ENCODE measurements at regions not wholly inside any gene's neighbourhood (a gene's known extent, or its start where the extent isn't known, plus 50 kb on each side); places are given as distances from the start of the nearest gene placed in this dataset.
"Not testable (repeated sequence)": the region's sequence is repeated elsewhere in the genome, so short reads cannot be mapped to it uniquely, and the experiment has no call there.

GRCh38 chr4:26175006-26175786, 145.6 kb upstream of the RBPJ start:
- DNase-seq (ENCODE audit: low read depth), result no peak

- no peak for DNase-seq (ENCODE audit: low read depth)
Measured at GRCh38 chr4:26175905-26176470, 144.8 kb upstream of the RBPJ start.

GRCh38 chr4:26176598-26177149, 144.1 kb upstream of the RBPJ start:
- no peak for DNase-seq (ENCODE audit: low read depth)

- no peak for DNase-seq (ENCODE audit: low read depth)
Measured at GRCh38 chr4:26178854-26179253, 142.0 kb upstream of the RBPJ start.

GRCh38 chr4:26179316-26179760, 141.5 kb upstream of the RBPJ start:
- no peak for DNase-seq (ENCODE audit: low read depth)

- no peak for DNase-seq (ENCODE audit: low read depth)
Measured at GRCh38 chr4:26181616-26182015, 139.2 kb upstream of the RBPJ start.

- DNase-seq (ENCODE audit: low read depth), result no peak
Measured at GRCh38 chr4:26183017-26183416, 137.8 kb upstream of the RBPJ start.

GRCh38 chr4:26185436-26185835, 135.4 kb upstream of the RBPJ start:
- no peak for DNase-seq (ENCODE audit: low read depth)

GRCh38 chr4:26191353-26191752, 129.5 kb upstream of the RBPJ start:
- DNase-seq (ENCODE audit: low read depth), result no peak

- no peak for DNase-seq (ENCODE audit: low read depth)
Measured at GRCh38 chr4:26192899-26193869, 127.6 kb upstream of the RBPJ start.

- no peak for DNase-seq (ENCODE audit: low read depth)
Measured at GRCh38 chr4:26194764-26195163, 126.0 kb upstream of the RBPJ start.

- DNase-seq (ENCODE audit: low read depth), result no peak
Measured at GRCh38 chr4:26196567-26196966, 124.2 kb upstream of the RBPJ start.

GRCh38 chr4:26197018-26197779, 123.6 kb upstream of the RBPJ start:
- peak; percentile 64 for DNase-seq (ENCODE audit: low read depth)

GRCh38 chr4:26198931-26199330, 121.9 kb upstream of the RBPJ start:
- DNase-seq (ENCODE audit: low read depth), result not testable (repeated sequence)

- no peak for DNase-seq (ENCODE audit: low read depth)
Measured at GRCh38 chr4:26199596-26199995, 121.2 kb upstream of the RBPJ start.

- no peak for DNase-seq (ENCODE audit: low read depth)
Measured at GRCh38 chr4:26201120-26201519, 119.7 kb upstream of the RBPJ start.

- no peak for DNase-seq (ENCODE audit: low read depth)
Measured at GRCh38 chr4:26204249-26204825, 116.5 kb upstream of the RBPJ start.

- DNase-seq (ENCODE audit: low read depth), result no peak
Measured at GRCh38 chr4:26204911-26205370, 115.9 kb upstream of the RBPJ start.

- no peak for DNase-seq (ENCODE audit: low read depth)
Measured at GRCh38 chr4:26206339-26206738, 114.5 kb upstream of the RBPJ start.

GRCh38 chr4:26206999-26207398, 113.8 kb upstream of the RBPJ start:
- DNase-seq (ENCODE audit: low read depth), result no peak

GRCh38 chr4:26207631-26208030, 113.2 kb upstream of the RBPJ start:
- no peak for DNase-seq (ENCODE audit: low read depth)

Measured in activated T-cell treated with anti-CD3 and anti-CD28 coated beads for 24 hours (primary cell).